H1 (cell line): ENCODE measurements at regions not wholly inside any gene's neighbourhood (a gene's known extent, or its start where the extent isn't known, plus 50 kb on each side); places are given as distances from the start of the nearest gene placed in this dataset.

ENCODE experiments used
- CTCF ChIA-PET: fragments of 300-600 bp; sonication (Branson Sonifier 250); formaldehyde crosslinking; loops from one replicate; lab custom pipeline; 2021; ENCODE audit not compliant: partially characterized antibody; lab: Charles Lee
- POLR2A ChIA-PET: fragments of 300-600 bp; sonication (Branson Sonifier 250); formaldehyde crosslinking; loops from one replicate; lab custom pipeline; 2021; ENCODE audit warnings: inconsistent platforms; ENCODE audit not compliant: partially characterized antibody; lab: Charles Lee
- DNase-seq, 2 experiments: peaks; one replicate each; pipeline versions ENCODE4 v3.0.0 to v3.0.0-alpha.2; 2010 to 2022; ENCODE audit warnings: low spot score in 2 of 2, low read depth in 1 of 2, mixed read lengths in 1 of 2
- FAIRE-seq: peaks from 2 replicates; lab custom pipeline; 2011; peaks lifted over from hg19 to GRCh38; lab: Jason Lieb, UNC
- H2AFZ ChIP-seq: 2 replicates; pipeline ENCODE4 v1.8.1; 2012; ENCODE audit warnings: low read length, inconsistent platforms
- H2AK5ac ChIP-seq: 2 replicates; pipeline ENCODE4 v1.6.1; 2013; ENCODE audit warnings: low read depth, low read length
- H2BK120ac ChIP-seq: replicated peaks from 2 replicates; pipeline ENCODE3; 2013; ENCODE audit warnings: low read depth, low read length, inconsistent platforms
- H2BK12ac ChIP-seq: 2 replicates; pipeline ENCODE4 v1.6.1; 2013; ENCODE audit warnings: low read depth, low read length
- H2BK15ac ChIP-seq: 2 replicates; pipeline ENCODE4 v1.6.1; 2013; ENCODE audit warnings: low read length
- H2BK20ac ChIP-seq: 2 replicates; pipeline ENCODE4 v1.6.1; 2013; ENCODE audit warnings: low read length
- H2BK5ac ChIP-seq: 2 replicates; pipeline ENCODE4 v1.6.1; 2013; ENCODE audit warnings: low read depth, low read length
- H3K14ac ChIP-seq: 2 replicates; pipeline ENCODE4 v1.6.1; 2013; ENCODE audit warnings: inconsistent platforms; ENCODE audit not compliant: insufficient read length
- H3K18ac ChIP-seq: 2 replicates; pipeline ENCODE4 v1.6.1; 2013; ENCODE audit warnings: low read length; ENCODE audit errors: extremely low read depth
- H3K23ac ChIP-seq: 2 replicates; pipeline ENCODE4 v1.6.1; 2013; ENCODE audit warnings: inconsistent platforms; ENCODE audit not compliant: insufficient read length
- H3K23me2 ChIP-seq: 2 replicates; pipeline ENCODE4 v1.6.1; 2013; ENCODE audit warnings: low read depth, low read length
- H3K27ac ChIP-seq: 2 replicates; pipeline ENCODE4 v1.6.1; 2011; ENCODE audit warnings: low read depth, low read length, inconsistent platforms
- H3K27me3 ChIP-seq, 4 experiments: replicated peaks in 1 of 4; 1 replicate in 1 of 4; 2 replicates in 3 of 4; pipeline versions ENCODE4 v1.6.1 to v1.8.1; 2011 to 2013; ENCODE audit warnings: low read length in 3 of 4, mild to moderate bottlenecking in 3 of 4, inconsistent platforms in 2 of 4, mixed read lengths in 2 of 4, moderate library complexity in 1 of 4; ENCODE audit not compliant: control insufficient read depth in 3 of 4, insufficient read depth in 3 of 4; ENCODE audit errors: extremely low read depth in 1 of 4
- H3K36me3 ChIP-seq, 4 experiments: 2 replicates each; pipeline versions ENCODE4 v1.6.1 to v1.8.1; 2011 to 2013; ENCODE audit warnings: mild to moderate bottlenecking in 4 of 4, low read length in 3 of 4, moderate library complexity in 2 of 4, control low read depth in 1 of 4, inconsistent platforms in 1 of 4; ENCODE audit not compliant: insufficient read depth in 4 of 4, control insufficient read depth in 2 of 4
- H3K4ac ChIP-seq: replicated peaks from 2 replicates; pipeline ENCODE3; 2013; ENCODE audit warnings: low read length, low read depth, mixed read lengths, inconsistent platforms; ENCODE audit not compliant: insufficient read length
- H3K4me1 ChIP-seq, 4 experiments: replicated peaks in 1 of 4; 1 replicate in 1 of 4; 2 replicates in 3 of 4; pipeline versions ENCODE4 v1.6.1 to v1.8.1; 2011 to 2013; ENCODE audit warnings: low read length in 3 of 4, inconsistent platforms in 2 of 4, mixed read lengths in 1 of 4; ENCODE audit not compliant: insufficient read depth in 4 of 4, control insufficient read depth in 3 of 4
- H3K4me2 ChIP-seq, 2 experiments: 2 replicates each; pipeline versions ENCODE4 v1.6.1 to v1.8.1; 2011 to 2013; ENCODE audit warnings: low read depth in 2 of 2, low read length in 2 of 2, control low read depth in 1 of 2, inconsistent platforms in 1 of 2, mild to moderate bottlenecking in 1 of 2; ENCODE audit not compliant: insufficient read depth in 1 of 2
- H3K4me3 ChIP-seq, 4 experiments: fragments of 200-600, 300-600 bp in 1 of 4; sonication (generic), shearing (Covaris generic), sonication (Bioruptor Twin) in 1 of 4; 2 replicates each; pipeline versions ENCODE4 v1.5.1 to v1.8.1; 2011 to 2016; ENCODE audit warnings: low read length in 4 of 4, low read depth in 3 of 4, control low read depth in 2 of 4, inconsistent platforms in 2 of 4, mild to moderate bottlenecking in 2 of 4, mixed read lengths in 1 of 4, moderate library complexity in 1 of 4; ENCODE audit not compliant: insufficient read depth in 2 of 4; ENCODE audit errors: extremely low read depth in 1 of 4
- H3K56ac ChIP-seq: replicated peaks from 2 replicates; pipeline ENCODE3; 2013; ENCODE audit warnings: low read depth, mild to moderate bottlenecking, mixed read lengths, low read length, inconsistent platforms; ENCODE audit not compliant: insufficient read length
- H3K79me1 ChIP-seq: 2 replicates; pipeline ENCODE4 v1.6.1; 2013; ENCODE audit warnings: low read depth, low read length, control low read depth
- H3K79me2 ChIP-seq, 2 experiments: 2 replicates each; pipeline versions ENCODE4 v1.6.1 to v1.8.1; 2012 to 2013; ENCODE audit warnings: low read length in 2 of 2, mild to moderate bottlenecking in 2 of 2, inconsistent platforms in 1 of 2; ENCODE audit not compliant: insufficient read depth in 2 of 2, control insufficient read depth in 1 of 2
- H3K9ac ChIP-seq, 4 experiments: replicated peaks in 1 of 4; 1 replicate in 1 of 4; 2 replicates in 3 of 4; pipeline versions ENCODE4 v1.6.1 to v1.8.1; 2011 to 2013; ENCODE audit warnings: low read depth in 3 of 4, low read length in 3 of 4, control low read depth in 2 of 4, mild to moderate bottlenecking in 2 of 4, moderate library complexity in 2 of 4, inconsistent platforms in 1 of 4; ENCODE audit errors: extremely low read depth in 1 of 4
- H3K9me3 ChIP-seq, 2 experiments: 2 replicates each; pipeline versions ENCODE4 v1.6.1 to v1.8.1; 2012 to 2013; ENCODE audit warnings: mild to moderate bottlenecking in 2 of 2, moderate library complexity in 2 of 2, control low read depth in 1 of 2, inconsistent platforms in 1 of 2, low read depth in 1 of 2, low read length in 1 of 2, mixed read lengths in 1 of 2; ENCODE audit not compliant: insufficient read depth in 2 of 2
- H4K20me1 ChIP-seq, 2 experiments: replicated peaks in 1 of 2; 2 replicates each; pipeline versions ENCODE3 to v1.8.1; 2011 to 2013; ENCODE audit warnings: inconsistent platforms in 2 of 2, low read length in 2 of 2, mild to moderate bottlenecking in 1 of 2; ENCODE audit not compliant: insufficient read depth in 2 of 2, control insufficient read depth in 1 of 2
- H4K5ac ChIP-seq: 2 replicates; pipeline ENCODE4 v1.6.1; 2013; ENCODE audit warnings: low read length, low read depth, mixed read lengths, inconsistent platforms; ENCODE audit not compliant: insufficient read length
- H4K8ac ChIP-seq: 2 replicates; pipeline ENCODE4 v1.8.0; 2013; ENCODE audit warnings: mild to moderate bottlenecking, moderate library complexity, low read length, inconsistent platforms; ENCODE audit not compliant: insufficient read depth; ENCODE audit errors: extremely low read depth
- H4K91ac ChIP-seq: replicated peaks from 2 replicates; pipeline ENCODE3; 2013; ENCODE audit warnings: low read length, mixed read lengths, inconsistent platforms; ENCODE audit not compliant: insufficient read length
- ASH2L ChIP-seq: fragments of 200-600, 300-600 bp; sonication (generic); IDR thresholded peaks from one replicate; pipeline ENCODE4 v1.7.1; 2017; ENCODE audit warnings: low read length
- CBX8 ChIP-seq: fragments of 300-800, 300-1000 bp; sonication (generic); IDR thresholded peaks from 2 replicates; pipeline ENCODE4 v1.7.1; 2016; ENCODE audit warnings: low read depth, low read length, borderline replicate concordance
- EGR1 ChIP-seq: IDR thresholded peaks from 2 replicates; pipeline ENCODE4 v1.6.1; 2011; ENCODE audit warnings: low read depth, low read length, borderline replicate concordance
- GTF2F1 ChIP-seq: IDR thresholded peaks from 2 replicates; pipeline ENCODE4 v1.6.1; 2012; ENCODE audit warnings: low read depth, low read length, improper control_type of control experiment, borderline replicate concordance
- HDAC2 ChIP-seq, 2 experiments: fragments of 300-600 bp in 1 of 2; sonication (generic) in 1 of 2; IDR thresholded peaks; 2 replicates each; pipeline ENCODE4 v1.6.1; 2011 to 2012; ENCODE audit warnings: low read depth in 2 of 2, low read length in 2 of 2, mild to moderate bottlenecking in 2 of 2, moderate library complexity in 2 of 2, borderline replicate concordance in 1 of 2, inconsistent platforms in 1 of 2
- KDM1A ChIP-seq: fragments of 200-600, 300-600 bp; sonication (generic); IDR thresholded peaks from 2 replicates; pipeline ENCODE4 v1.7.1; 2016; ENCODE audit warnings: mild to moderate bottlenecking, low read length, borderline replicate concordance
- POLR2AphosphoS5 ChIP-seq: IDR thresholded peaks from 2 replicates; pipeline ENCODE4 v1.6.1; 2011; ENCODE audit warnings: low read depth, low read length
- RBBP5 ChIP-seq: IDR thresholded peaks from 2 replicates; pipeline ENCODE4 v1.7.1; 2012; ENCODE audit warnings: low read depth, mild to moderate bottlenecking, inconsistent platforms, low read length, moderate library complexity, borderline replicate concordance
- RNF2 ChIP-seq: fragments of 200-900, 300-1000 bp; sonication (generic); IDR thresholded peaks from 2 replicates; pipeline ENCODE4 v1.7.1; 2016; ENCODE audit warnings: borderline replicate concordance, low read depth, mild to moderate bottlenecking, antibody characterized with exemption, low read length; ENCODE audit not compliant: poor library complexity, severe bottlenecking; ENCODE audit errors: missing control alignments
- SRF ChIP-seq: IDR thresholded peaks from 2 replicates; pipeline ENCODE4 v1.6.1; 2011; ENCODE audit warnings: mild to moderate bottlenecking, low read depth, low read length, moderate library complexity
- SUZ12 ChIP-seq: fragments of 200-600 bp; sonication (generic); IDR thresholded peaks from 2 replicates; pipeline ENCODE4 v1.6.1; 2012; ENCODE audit warnings: mild to moderate bottlenecking, inconsistent platforms, low read length, moderate library complexity, mixed read lengths
- TAF7 ChIP-seq: optimal IDR thresholded peaks from 2 replicates; pipeline ENCODE3; 2011; ENCODE audit warnings: low read depth, mild to moderate bottlenecking, inconsistent platforms, low read length, moderate library complexity, borderline replicate concordance
- TBP ChIP-seq: IDR thresholded peaks from 2 replicates; pipeline ENCODE4 v1.6.1; 2011; ENCODE audit warnings: low read depth, low read length, improper control_type of control experiment
- YY1 ChIP-seq: IDR thresholded peaks from 2 replicates; pipeline ENCODE4 v1.6.1; 2011; ENCODE audit warnings: low read depth, mild to moderate bottlenecking, low read length
- ZNF274 ChIP-seq: IDR thresholded peaks from 2 replicates; pipeline ENCODE4 v1.7.0; 2012; ENCODE audit warnings: low read length, borderline replicate concordance; ENCODE audit errors: extremely low read depth
- WGBS, 2 experiments: shearing (Covaris generic) in 1 of 2; methylation state at CpG; one replicate each; pipeline versions ENCODE4 v1.1.6 to v1.1.7; 2013 to 2015; ENCODE audit warnings: low lambda C conversion rate in 2 of 2, mixed read lengths in 2 of 2, inconsistent platforms in 1 of 2, low coverage in 1 of 2, missing lambda C conversion rate in 1 of 2; ENCODE audit not compliant: insufficient replicate concordance in 2 of 2, insufficient coverage in 1 of 2, insufficient read length in 1 of 2; ENCODE audit errors: extremely low coverage in 1 of 2, missing lambda C conversion rate in 1 of 2; 5-methylcytosine and 5-hydroxymethylcytosine counted together

DNA sequence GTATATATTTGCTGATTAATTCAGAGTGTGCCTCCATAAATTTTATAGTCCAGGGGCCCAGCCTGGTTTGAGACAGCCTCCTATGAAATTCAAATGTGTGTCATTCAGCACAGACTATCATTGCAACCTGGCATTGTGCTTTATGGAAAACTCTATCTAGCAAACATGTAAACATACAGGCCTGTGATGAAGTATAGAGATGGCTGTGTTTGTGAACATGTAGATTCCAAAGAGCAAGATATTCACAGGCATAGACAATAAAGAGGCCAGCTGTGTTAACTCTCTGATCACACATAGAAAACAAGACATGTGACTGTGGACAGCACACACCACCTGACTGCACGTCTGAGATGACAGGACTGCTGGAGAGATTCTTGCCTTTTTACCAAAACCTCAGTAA is 297.9 kb downstream of the EN1 start:
- no peak overlapping the region for H3K23ac ChIP-seq
- no peaks in the 10 kb centered on the region for H3K79me1 ChIP-seq
- peaks cover 0 to 1% (median 0%) of the 10 kb centered on the region in 4 experiments; a peak in 1 of 7 replicates for H3K27me3 ChIP-seq
- H2BK5ac ChIP-seq, result no peak overlapping the region
- H4K20me1 ChIP-seq, result no peaks in the 10 kb centered on the region
- no peak overlapping the region for H3K14ac ChIP-seq
- H3K36me3 ChIP-seq, result no peaks in the 10 kb centered on the region; a peak in 1 of 8 replicates
- no peak overlapping the region for H2AK5ac ChIP-seq
- no peak overlapping the region for H4K91ac ChIP-seq
- H3K79me2 ChIP-seq, result no peaks in the 10 kb centered on the region
- no peaks in the 10 kb centered on the region for H3K23me2 ChIP-seq
- H4K5ac ChIP-seq, result no peak overlapping the region
- H3K18ac ChIP-seq, result no peak overlapping the region
- H2AFZ ChIP-seq, result no peak overlapping the region
- DNase-seq, result no peak
- H3K9ac ChIP-seq, result no peak overlapping the region
- FAIRE-seq, result no peak
- no peak overlapping the region for H3K4ac ChIP-seq
- no peaks in the 10 kb centered on the region; a peak in 1 of 7 replicates for H3K4me1 ChIP-seq
- H3K4me3 ChIP-seq, result no peak overlapping the region
- no peak for TF ChIP-seq RNF2
- TF ChIP-seq HDAC2 (IDR thresholded peaks at IDR 0.05; ENCODE audit: borderline replicate concordance in 1 of 2, low read depth in 2 of 2, low read length in 2 of 2), result no peak
- TF ChIP-seq POLR2AphosphoS5, result no peak
- TF ChIP-seq SRF, result no peak
- TF ChIP-seq TBP, result no peak
- TF ChIP-seq TAF7, result no peak
- TF ChIP-seq ZNF274, result no peak
- no peak for TF ChIP-seq CBX8
- no peak for TF ChIP-seq KDM1A
- TF ChIP-seq ASH2L, result no peak
- no peak for TF ChIP-seq SUZ12
- no peak for TF ChIP-seq GTF2F1
- TF ChIP-seq EGR1, result no peak
- TF ChIP-seq YY1, result no peak
- TF ChIP-seq RBBP5, result no peak
- ChIA-PET CTCF (interaction anchor here (5.8 kb wide), 1 partner anchor 11 kb away, joined by 31 read pairs; no protein-coding TSS in a partner anchor), POLR2A (no interaction called here)
- H3K4me2 ChIP-seq, result no peak overlapping the region
- no peak overlapping the region for H3K27ac ChIP-seq
- no peak overlapping the region for H2BK12ac ChIP-seq
- 95% methylated on average over 1 of the region's 1 CpG; no CpG with 5 or more reads in 1 of the 2 experiments for WGBS, 2 experiments
- no peak overlapping the region for H2BK20ac ChIP-seq
- H4K8ac ChIP-seq, result no peak overlapping the region
- no peak overlapping the region for H3K56ac ChIP-seq
- no peaks in the 10 kb centered on the region for H3K9me3 ChIP-seq
- H2BK120ac ChIP-seq, result no peak overlapping the region
- H2BK15ac ChIP-seq, result no peak overlapping the region
